ENCODE measurements at regions not wholly inside any gene's neighbourhood (a gene's known extent, or its start where the extent isn't known, plus 50 kb on each side); places are given as distances from the start of the nearest gene placed in this dataset.

GRCh38 chrX:106300239-106300638, 132.1 kb downstream of the PWWP3B start:
- no peak for TF ChIP-seq ZNF114 (CRISPR knock-in tag; IDR thresholded peaks at IDR 0.05)
- TF ChIP-seq, protein P1, sequence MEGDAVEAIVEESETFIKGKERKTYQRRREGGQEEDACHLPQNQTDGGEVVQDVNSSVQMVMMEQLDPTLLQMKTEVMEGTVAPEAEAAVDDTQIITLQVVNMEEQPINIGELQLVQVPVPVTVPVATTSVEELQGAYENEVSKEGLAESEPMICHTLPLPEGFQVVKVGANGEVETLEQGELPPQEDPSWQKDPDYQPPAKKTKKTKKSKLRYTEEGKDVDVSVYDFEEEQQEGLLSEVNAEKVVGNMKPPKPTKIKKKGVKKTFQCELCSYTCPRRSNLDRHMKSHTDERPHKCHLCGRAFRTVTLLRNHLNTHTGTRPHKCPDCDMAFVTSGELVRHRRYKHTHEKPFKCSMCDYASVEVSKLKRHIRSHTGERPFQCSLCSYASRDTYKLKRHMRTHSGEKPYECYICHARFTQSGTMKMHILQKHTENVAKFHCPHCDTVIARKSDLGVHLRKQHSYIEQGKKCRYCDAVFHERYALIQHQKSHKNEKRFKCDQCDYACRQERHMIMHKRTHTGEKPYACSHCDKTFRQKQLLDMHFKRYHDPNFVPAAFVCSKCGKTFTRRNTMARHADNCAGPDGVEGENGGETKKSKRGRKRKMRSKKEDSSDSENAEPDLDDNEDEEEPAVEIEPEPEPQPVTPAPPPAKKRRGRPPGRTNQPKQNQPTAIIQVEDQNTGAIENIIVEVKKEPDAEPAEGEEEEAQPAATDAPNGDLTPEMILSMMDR (conservative IDR thresholded peaks at IDR 0.05; ENCODE audit: low read depth in 2 of 2) = no peak
- no peak for TF ChIP-seq POLR2AphosphoS5 (IDR thresholded peaks at IDR 0.05; ENCODE audit: low read depth)

Measured in GM23338 (cell line).